ENCODE measurements at regions not wholly inside any gene's neighbourhood (a gene's known extent, or its start where the extent isn't known, plus 50 kb on each side); places are given as distances from the start of the nearest gene placed in this dataset.

GRCh38 chr9:30036558-30036957 lies 2347.9 kb upstream of the ACO1 start:
- TF ChIP-seq CTCF (IDR thresholded peaks at IDR 0.05) (no peak), POLR2A (IDR thresholded peaks at IDR 0.05) (no peak), EP300 (IDR thresholded peaks at IDR 0.05) (no peak)

Data from sigmoid colon (tissue), 4 donors.